ENCODE measurements at regions not wholly inside any gene's neighbourhood (a gene's known extent, or its start where the extent isn't known, plus 50 kb on each side); places are given as distances from the start of the nearest gene placed in this dataset.

GRCh38 chr6:21538186-21538798 lies 55.3 kb upstream of the SOX4 start:
- ATAC-seq (ENCODE audit: insufficient read depth, low FRiP score): no peak

GRCh38 chr6:21539621-21540100 lies 53.9 kb upstream of the SOX4 start:
- H3K9ac ChIP-seq (ENCODE audit: insufficient read depth in 1 of 2, low read length in 2 of 2): no peak overlapping the region
- H3K9me3 ChIP-seq (ENCODE audit: control insufficient read depth in 4 of 4, insufficient read depth in 3 of 4, low read length in 3 of 4): no peaks in the 10 kb centered on the region
- DNase-seq (no peak), ATAC-seq (ENCODE audit: insufficient read depth, low FRiP score) (no peak)
- TF ChIP-seq CTCF (IDR thresholded peaks at IDR 0.05; ENCODE audit: control extremely low read depth, extremely low read depth): no peak
- H3K36me3 ChIP-seq (ENCODE audit: control insufficient read depth in 4 of 4, insufficient read depth in 4 of 4, low read length in 4 of 4): no peaks in the 10 kb centered on the region
- WGBS, 2 donors: 69 to 84% methylated on average over 4 of the region's 4 CpGs
- H3K4me1 ChIP-seq (ENCODE audit: control insufficient read depth in 5 of 5, insufficient read depth in 5 of 5, low read length in 5 of 5): peaks cover 0 to 6% (median 0%) of the 10 kb centered on the region in 5 donors
- H3K4me3 ChIP-seq: no peak overlapping the region
- no peaks in the 10 kb centered on the region for H3K27me3 ChIP-seq (ENCODE audit: control insufficient read depth in 3 of 3, insufficient read depth in 3 of 3, low read length in 2 of 3)
- no peak overlapping the region for H3K27ac ChIP-seq (ENCODE audit: low read depth in 1 of 2, low read length in 1 of 2)

More at GRCh38 chr6:21538186-21538798, 55.3 kb upstream of the SOX4 start:
- H3K9ac ChIP-seq (ENCODE audit: insufficient read depth in 1 of 2, low read length in 2 of 2): no peak overlapping the region
- no peak for TF ChIP-seq CTCF (IDR thresholded peaks at IDR 0.05; ENCODE audit: control extremely low read depth, extremely low read depth)
- no peaks in the 10 kb centered on the region for H3K9me3 ChIP-seq (ENCODE audit: control insufficient read depth in 4 of 4, insufficient read depth in 3 of 4, low read length in 3 of 4)
- no peak overlapping the region for H3K27ac ChIP-seq (ENCODE audit: low read depth in 1 of 2, low read length in 1 of 2)
- H3K27me3 ChIP-seq (ENCODE audit: control insufficient read depth in 3 of 3, insufficient read depth in 3 of 3, low read length in 2 of 3): no peaks in the 10 kb centered on the region
- 85% methylated on average over 5 of the region's 5 CpGs for WGBS, 2 donors
- peak in 1 of 3 donors; percentile 45 for DNase-seq
- no peak overlapping the region for H3K4me3 ChIP-seq
- H3K36me3 ChIP-seq (ENCODE audit: control insufficient read depth in 4 of 4, insufficient read depth in 4 of 4, low read length in 4 of 4): no peaks in the 10 kb centered on the region
- H3K4me1 ChIP-seq (ENCODE audit: control insufficient read depth in 5 of 5, insufficient read depth in 5 of 5, low read length in 5 of 5): peaks cover 0 to 6% (median 0%) of the 10 kb centered on the region in 5 donors

All from lung (tissue), 11 donors.